Hypothalamus (tissue), 51 donors: ENCODE measurements at regions not wholly inside any gene's neighbourhood (a gene's known extent, or its start where the extent isn't known, plus 50 kb on each side); places are given as distances from the start of the nearest gene placed in this dataset.
"Not testable (repeated sequence)": the region's sequence is repeated elsewhere in the genome, so short reads cannot be mapped to it uniquely, and the experiment has no call there.

ENCODE experiments used
- DNase-seq, 51 donors: peaks; one replicate each; lab custom pipeline; 2025; lab: John Stamatoyannopoulos, UW

GRCh38 chr13:18248533-18249240, 932.9 kb downstream of the TUBA3C start:
- DNase-seq = not testable (repeated sequence)

GRCh38 chr13:18240086-18240485, 941.5 kb downstream of the TUBA3C start:
- DNase-seq = not testable (repeated sequence)

- DNase-seq = peak in 1 of 51 donors; percentile 1
These were observed 943.0 kb downstream of the TUBA3C start for GRCh38 chr13:18238586-18238985.

DNA sequence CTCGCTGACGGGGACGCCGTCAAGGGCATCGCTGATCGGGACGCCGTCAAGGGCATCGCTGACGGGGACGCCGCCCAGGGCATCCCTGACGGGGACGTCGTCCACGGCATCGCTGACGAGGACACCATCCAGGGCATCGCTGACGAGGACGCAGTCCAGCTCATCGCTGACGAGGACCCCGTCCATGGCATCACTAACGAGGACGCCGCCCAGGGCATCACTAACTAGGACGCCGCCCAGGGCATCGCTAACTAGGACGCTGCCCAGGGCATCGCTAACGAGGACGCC, 945.2 kb downstream of the TUBA3C start:
- no peak for DNase-seq

DNA sequence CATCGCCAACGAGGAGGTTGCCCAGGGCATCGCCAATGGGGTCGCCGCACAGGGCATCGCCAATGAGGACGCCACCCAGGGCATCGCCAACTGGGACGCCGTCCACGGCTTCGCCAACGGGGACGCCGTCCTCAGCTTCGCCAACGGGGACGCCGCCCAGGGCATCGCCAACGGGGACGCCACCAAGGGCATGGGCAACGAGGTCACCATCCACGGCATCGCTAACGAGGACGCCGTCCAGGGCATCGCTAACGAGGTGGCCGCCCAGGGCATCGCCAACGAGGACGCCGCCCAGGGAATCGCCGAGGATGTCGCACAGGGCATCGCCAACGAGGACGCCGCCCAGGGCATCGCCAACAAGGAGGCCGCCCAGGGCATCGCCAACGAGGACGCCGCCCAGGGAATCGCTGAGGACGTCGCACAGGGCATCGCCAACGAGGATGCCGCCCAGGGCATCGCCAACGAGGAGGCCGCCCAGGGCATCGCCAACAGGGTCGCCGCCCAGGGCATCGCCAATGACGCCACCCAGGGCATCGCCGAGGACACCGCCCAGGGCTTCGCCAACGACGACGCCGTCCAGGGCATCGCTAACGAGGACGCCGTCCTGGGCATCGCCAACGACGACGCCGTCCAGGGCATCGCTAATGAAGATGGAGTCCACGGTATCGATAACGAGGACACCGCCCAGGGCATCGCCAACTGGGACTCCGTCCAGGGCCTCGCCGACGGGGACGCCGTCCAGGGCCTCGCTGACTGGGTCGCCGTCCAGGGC, 945.7 kb downstream of the TUBA3C start:
- no peak for DNase-seq

GRCh38 chr13:18235172-18235571, 946.5 kb downstream of the TUBA3C start:
- no peak for DNase-seq

DNA sequence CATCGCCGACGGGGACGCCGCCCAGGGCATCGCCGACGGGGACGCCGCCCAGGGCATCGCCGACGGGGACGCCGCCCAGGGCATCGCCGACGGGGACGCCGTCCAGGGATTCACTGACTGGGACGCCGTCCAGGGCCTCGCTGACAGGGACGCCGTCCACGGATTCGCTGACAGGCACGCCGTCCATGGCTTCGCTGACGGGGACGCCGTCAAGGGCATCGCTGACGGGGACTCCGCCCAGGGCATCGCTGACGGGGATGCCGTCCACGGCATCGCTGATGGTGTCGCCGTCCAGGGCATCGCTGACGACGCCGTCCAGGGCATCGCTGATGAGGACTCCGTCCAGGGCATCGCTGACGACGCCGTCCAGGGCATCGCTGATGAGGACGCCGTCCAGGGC, 947.2 kb downstream of the TUBA3C start:
- DNase-seq = not testable (repeated sequence)

DNA sequence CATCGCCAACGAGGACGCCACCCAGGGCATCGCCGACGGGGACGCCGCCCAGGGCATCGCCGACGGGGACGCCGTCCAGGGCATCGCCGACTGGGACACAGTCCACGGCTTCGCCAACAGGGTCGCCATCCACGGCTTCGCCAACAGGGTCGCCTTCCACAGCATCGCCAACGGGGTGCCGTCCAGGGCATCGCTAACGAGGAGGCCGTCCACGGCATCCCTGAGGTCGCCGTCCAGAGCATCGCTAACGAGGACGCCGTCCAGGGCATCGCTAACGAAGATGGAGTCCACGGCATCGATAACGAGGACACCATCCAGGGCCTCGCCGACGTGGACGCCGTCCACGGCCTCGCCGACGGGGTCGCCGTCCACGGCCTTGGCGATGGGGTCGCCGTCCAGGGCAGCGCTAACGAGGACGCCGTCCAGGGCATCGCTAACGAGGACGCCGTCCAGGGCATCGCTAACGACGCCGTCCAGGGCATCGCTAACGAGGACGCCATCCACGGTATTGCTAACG, 947.8 kb downstream of the TUBA3C start:
- DNase-seq = no peak

DNA sequence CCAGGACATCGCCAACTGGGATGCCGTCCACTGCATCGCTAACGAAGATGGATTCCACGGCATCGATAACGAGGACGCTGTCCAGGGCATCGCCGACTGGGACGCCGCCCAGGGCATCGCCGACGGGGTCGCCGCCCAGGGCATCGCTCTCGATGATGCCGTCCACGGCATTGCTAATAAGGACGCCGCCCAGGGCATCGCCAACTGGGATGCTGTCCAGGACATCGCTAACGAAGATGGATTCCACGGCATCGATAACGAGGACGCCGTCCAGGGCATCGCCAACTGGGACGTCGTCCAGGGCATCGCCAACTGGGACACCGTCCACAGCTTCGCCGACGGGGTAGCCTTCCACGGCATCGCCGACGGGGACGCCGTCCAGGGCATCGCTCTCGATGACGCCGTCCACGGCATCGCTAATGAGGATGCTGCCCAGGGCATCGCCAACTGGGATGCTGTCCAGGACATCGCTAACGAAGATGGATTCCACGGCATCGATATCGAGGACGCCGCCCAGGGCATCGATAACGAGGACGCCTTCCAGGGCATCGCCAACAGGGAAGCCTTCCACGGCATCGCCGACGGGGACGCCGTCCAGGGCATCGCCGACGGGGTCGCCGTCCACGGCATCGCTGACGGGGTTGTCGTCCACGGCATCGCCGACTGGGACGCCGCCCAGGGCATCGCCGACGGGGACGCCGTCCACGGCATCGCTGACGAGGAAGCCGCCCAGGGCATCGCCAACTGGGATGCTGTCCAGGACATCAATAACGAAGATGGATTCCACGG, 948.4 kb downstream of the TUBA3C start:
- DNase-seq = no peak

DNA sequence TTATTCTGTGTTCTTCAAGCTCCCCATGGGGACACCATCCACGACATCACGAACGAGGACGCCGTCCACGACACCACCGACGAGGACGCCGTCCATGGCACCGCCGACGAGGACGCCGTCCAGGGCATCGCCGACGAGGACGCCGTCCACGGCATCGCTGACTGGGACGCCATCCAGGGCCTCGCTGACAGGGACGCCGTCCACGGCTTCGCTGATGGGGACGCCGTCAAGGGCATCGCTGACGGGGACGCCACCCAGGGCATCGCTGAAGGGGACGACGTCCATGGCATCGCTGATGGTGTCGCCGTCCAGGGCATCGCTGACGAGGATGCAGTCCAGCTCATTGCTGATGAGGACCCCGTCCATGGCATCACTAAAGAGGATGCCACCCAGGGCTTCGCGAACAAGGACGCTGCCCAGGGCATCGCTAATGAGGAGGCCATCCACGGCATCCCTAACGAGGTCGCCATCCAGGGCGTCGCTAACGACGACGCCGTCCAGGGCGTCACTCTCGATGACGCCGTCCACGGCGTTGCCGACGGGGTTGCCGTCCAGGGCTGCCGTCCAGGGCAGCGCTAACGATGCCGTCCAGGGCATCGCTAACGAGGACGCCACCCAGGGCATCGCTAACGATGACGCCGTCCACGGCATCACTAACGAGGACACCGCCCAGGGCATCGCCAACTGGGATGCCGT, 949.2 kb downstream of the TUBA3C start:
- DNase-seq = no peak

DNA sequence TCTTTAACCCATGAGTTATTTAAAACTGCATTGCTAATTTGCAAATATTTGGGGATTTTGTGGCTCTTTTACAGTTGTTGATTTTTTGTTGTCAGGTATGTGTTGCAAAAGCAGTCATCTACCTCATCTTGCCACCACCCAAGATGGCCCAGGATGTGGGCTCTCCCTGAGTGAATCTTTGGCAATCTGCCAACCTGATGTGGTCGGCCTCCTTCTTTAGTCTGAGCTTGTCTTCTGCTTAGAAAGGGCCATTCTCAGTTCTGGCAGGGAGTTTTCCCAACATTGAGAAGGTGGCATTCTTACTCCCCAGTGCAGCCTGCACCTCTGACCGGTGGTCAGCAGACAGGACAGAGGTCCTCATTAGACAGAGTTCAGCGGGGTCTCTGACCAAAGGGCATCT, 957.2 kb downstream of the TUBA3C start:
- not testable (repeated sequence) for DNase-seq

GRCh38 chr13:18214689-18215088, 966.9 kb downstream of the TUBA3C start:
- not testable (repeated sequence) for DNase-seq

DNA sequence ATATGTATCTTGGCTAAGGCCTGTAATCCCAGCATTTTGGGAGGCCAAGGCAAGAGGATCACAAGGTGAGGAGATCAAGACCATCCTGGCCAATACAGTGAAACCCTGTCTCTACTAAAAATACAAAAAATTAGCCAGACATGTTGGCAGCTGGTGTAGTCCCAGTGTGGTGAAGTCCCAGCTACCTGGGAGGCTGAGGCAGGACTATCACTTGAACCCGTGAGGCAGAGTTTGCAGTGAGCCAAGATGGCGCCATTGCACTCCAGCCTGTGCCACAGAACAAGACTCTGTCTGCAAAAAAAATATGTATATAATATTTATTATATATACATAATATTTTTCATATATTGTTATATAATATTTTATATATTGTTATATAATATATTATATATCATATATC, 968.1 kb downstream of the TUBA3C start:
- not testable (repeated sequence) for DNase-seq

DNA sequence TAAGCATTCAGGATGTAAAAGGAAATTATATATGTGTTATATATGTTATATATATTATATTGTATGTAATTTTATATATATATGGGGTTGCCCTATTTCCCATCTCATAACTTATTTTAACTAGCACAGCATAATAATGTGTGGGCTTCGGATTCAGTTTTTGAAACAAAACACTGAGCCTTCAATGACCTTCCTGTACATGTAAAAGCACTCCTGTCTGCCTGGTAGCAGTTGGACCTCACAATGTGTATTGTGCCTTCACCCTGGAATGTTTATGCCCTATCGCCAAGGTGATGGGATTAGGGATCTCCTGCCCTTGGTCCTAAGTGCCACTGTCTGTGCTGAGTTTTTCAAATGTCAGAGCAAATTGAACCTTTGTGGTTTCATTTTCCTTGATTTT, 968.8 kb downstream of the TUBA3C start:
- no peak for DNase-seq

GRCh38 chr13:18211752-18212560, 969.7 kb downstream of the TUBA3C start:
- not testable (repeated sequence) for DNase-seq

DNA sequence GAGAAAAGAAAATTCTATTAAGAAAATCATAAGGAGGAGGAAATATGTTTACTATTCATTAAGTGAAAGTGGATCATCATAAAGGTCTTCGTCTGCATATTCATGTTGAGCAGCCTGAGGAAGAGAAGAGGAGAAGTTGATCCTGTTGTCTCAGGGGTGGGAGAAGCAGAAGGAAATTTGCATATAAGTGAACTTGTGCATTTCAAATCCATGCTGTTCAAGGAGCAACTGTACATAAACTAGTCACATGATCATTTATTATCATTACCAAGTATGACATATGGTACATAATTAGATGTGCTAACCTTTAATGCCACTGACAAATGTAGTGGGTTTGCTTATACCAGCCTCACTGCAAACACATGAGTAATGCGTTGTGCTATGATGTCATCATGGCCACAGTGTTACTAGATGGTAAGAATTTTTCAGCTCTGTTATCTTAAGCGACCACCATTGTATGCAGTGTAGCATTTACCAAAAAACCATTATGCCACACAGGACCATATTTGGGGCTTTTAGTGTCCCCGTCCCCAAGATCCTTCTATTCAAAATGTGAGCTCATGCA, 976.9 kb downstream of the TUBA3C start:
- DNase-seq = not testable (repeated sequence)

- DNase-seq = not testable (repeated sequence)
These were observed 986.3 kb downstream of the TUBA3C start for GRCh38 chr13:18195365-18195678.

GRCh38 chr13:18194631-18195364, 986.8 kb downstream of the TUBA3C start:
- not testable (repeated sequence) for DNase-seq

- DNase-seq = not testable (repeated sequence)
These were observed 987.5 kb downstream of the TUBA3C start for GRCh38 chr13:18194104-18194503.
